IPS-18a (cell line): ENCODE measurements at regions not wholly inside any gene's neighbourhood (a gene's known extent, or its start where the extent isn't known, plus 50 kb on each side); places are given as distances from the start of the nearest gene placed in this dataset.

Experiments
- H3K27ac ChIP-seq: one replicate; pipeline ENCODE4 v1.5.1; 2013; ENCODE audit warnings: low read length
- H3K27me3 ChIP-seq: one replicate; pipeline ENCODE4 v1.6.1; 2013; ENCODE audit warnings: mild to moderate bottlenecking, low read length; ENCODE audit not compliant: control insufficient read depth, insufficient read depth
- H3K36me3 ChIP-seq: one replicate; pipeline ENCODE4 v1.6.1; 2013; ENCODE audit warnings: low read depth, low read length; ENCODE audit not compliant: control insufficient read depth
- H3K4me1 ChIP-seq: one replicate; pipeline ENCODE4 v1.6.1; 2013; ENCODE audit warnings: low read depth, low read length; ENCODE audit not compliant: control insufficient read depth
- H3K4me3 ChIP-seq: one replicate; pipeline ENCODE4 v1.5.1; 2013; ENCODE audit warnings: low read length
- H3K9ac ChIP-seq: one replicate; pipeline ENCODE4 v1.6.1; 2013; ENCODE audit warnings: mild to moderate bottlenecking, low read length, moderate library complexity
- H3K9me3 ChIP-seq: one replicate; pipeline ENCODE4 v1.6.1; 2013; ENCODE audit warnings: low read depth, low read length; ENCODE audit not compliant: control insufficient read depth

DNA sequence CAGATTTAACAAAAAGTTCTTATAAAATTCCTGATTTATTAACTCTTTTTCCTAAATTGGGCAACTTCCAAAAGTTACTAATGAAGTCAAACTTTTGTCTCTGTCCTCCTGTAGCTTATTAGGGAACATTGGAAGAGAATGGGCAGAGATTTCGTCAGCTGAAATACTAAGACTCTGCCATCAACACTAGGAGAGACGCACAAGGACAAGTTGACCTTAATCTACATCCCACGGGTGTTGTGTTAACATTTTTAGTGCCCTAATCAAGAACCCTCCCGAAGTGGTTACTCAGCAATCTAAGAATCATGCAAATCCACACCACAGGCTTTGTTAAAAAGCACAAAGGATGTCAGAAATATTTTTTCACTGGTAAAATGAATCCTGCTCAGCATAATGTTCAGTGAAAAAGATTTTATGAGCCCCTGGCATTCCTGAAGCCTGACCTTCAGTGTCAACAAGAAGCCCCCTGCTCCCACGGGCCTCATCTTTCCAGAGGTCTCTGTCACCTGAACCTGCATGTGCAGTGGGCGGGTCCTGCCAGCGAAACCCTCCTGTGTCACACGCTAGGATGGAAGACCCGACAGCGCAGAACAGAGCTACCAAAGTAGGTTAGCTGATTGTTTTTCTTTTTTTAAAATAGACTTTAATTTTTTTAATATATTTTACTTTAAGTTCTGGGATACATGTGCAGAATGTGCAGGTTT lies 70.6 kb upstream of the AKR1E2 start:
- H3K4me1 ChIP-seq, result no peaks in the 10 kb centered on the region
- H3K4me3 ChIP-seq, result no peak overlapping the region
- no peaks in the 10 kb centered on the region for H3K27me3 ChIP-seq
- H3K27ac ChIP-seq, result no peak overlapping the region
- H3K9me3 ChIP-seq, result no peaks in the 10 kb centered on the region
- no peak overlapping the region for H3K9ac ChIP-seq
- no peaks in the 10 kb centered on the region for H3K36me3 ChIP-seq

DNA sequence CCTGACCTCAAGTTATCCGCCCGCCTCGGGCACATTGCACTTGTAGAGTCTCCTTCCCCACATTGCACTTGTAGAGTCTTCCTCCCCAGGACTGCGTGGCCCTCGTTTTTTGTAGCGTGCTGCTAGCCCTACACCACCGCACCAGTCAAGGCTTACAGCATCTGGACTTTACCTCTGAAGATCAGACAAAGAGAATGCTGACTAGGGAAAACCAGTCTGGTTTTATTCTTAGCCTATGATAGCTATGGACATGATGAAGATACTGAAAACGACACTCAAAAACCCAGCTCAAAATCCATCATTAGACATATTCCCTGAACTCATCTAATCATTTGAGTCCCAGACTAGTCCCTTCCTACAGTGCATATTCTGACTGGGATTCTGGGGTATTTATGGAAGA lies 71.9 kb upstream of the AKR1E2 start:
- Histone ChIP-seq H3K4me3 (no peak overlapping the region), H3K9ac (no peak overlapping the region), H3K27me3 (no peaks in the 10 kb centered on the region), H3K27ac (no peak overlapping the region), H3K9me3 (no peaks in the 10 kb centered on the region), H3K36me3 (no peaks in the 10 kb centered on the region), H3K4me1 (no peaks in the 10 kb centered on the region)

GRCh38 chr10:4751211-4751610 lies 74.8 kb upstream of the AKR1E2 start:
- Histone ChIP-seq H3K36me3 (no peaks in the 10 kb centered on the region), H3K4me3 (no peak overlapping the region), H3K27me3 (no peaks in the 10 kb centered on the region), H3K9ac (no peak overlapping the region), H3K4me1 (no peaks in the 10 kb centered on the region), H3K9me3 (no peaks in the 10 kb centered on the region), H3K27ac (no peak overlapping the region)

DNA sequence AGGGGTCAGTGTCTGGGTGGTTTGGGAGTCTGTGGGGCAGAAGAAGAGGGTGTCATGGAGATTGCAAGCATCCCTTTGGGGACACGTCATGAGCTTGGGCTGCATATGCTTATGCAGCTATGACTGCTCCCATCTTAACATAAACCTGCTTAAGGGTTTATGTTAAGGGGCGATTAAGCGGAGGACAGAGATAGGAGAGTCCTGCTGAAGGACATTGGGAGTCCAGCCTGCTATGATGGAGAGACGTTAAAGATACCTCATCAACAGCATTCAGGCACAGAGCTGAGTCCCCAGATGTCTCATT lies 76.8 kb upstream of the AKR1E2 start:
- H3K27ac ChIP-seq, result no peak overlapping the region
- H3K4me1 ChIP-seq, result no peaks in the 10 kb centered on the region
- no peaks in the 10 kb centered on the region for H3K9me3 ChIP-seq
- no peaks in the 10 kb centered on the region for H3K36me3 ChIP-seq
- H3K27me3 ChIP-seq, result no peaks in the 10 kb centered on the region
- no peak overlapping the region for H3K4me3 ChIP-seq
- H3K9ac ChIP-seq, result no peak overlapping the region

- H3K27ac ChIP-seq, result no peak overlapping the region
- no peaks in the 10 kb centered on the region for H3K36me3 ChIP-seq
- H3K27me3 ChIP-seq, result no peaks in the 10 kb centered on the region
- H3K9me3 ChIP-seq, result no peaks in the 10 kb centered on the region
- no peaks in the 10 kb centered on the region for H3K4me1 ChIP-seq
- no peak overlapping the region for H3K9ac ChIP-seq
- H3K4me3 ChIP-seq, result no peak overlapping the region
Measured at GRCh38 chr10:4748491-4749270, 77.3 kb upstream of the AKR1E2 start.

DNA sequence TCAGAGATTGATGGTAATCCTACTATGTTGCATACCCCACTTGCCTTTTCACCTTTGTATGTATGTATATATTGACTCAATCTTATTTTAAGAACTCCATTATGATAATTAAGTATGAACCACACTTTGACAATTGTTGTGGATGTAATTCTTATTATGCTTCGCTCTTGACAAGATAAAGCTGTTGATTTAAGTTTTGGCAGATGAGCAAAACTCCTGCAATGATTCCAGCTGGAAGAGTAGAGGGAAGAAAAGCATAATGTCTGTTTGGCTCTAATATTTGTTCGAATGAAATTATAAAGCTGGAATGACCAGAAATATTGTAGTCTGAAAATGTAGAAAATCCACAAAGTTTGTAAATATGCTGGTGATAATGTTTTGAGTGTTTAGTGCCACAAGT lies 83.8 kb upstream of the AKR1E2 start:
- H3K9ac ChIP-seq, result no peak overlapping the region
- no peak overlapping the region for H3K4me3 ChIP-seq
- H3K36me3 ChIP-seq, result no peaks in the 10 kb centered on the region
- H3K27me3 ChIP-seq, result no peaks in the 10 kb centered on the region
- H3K27ac ChIP-seq, result no peak overlapping the region
- no peaks in the 10 kb centered on the region for H3K4me1 ChIP-seq
- H3K9me3 ChIP-seq, result no peaks in the 10 kb centered on the region

DNA sequence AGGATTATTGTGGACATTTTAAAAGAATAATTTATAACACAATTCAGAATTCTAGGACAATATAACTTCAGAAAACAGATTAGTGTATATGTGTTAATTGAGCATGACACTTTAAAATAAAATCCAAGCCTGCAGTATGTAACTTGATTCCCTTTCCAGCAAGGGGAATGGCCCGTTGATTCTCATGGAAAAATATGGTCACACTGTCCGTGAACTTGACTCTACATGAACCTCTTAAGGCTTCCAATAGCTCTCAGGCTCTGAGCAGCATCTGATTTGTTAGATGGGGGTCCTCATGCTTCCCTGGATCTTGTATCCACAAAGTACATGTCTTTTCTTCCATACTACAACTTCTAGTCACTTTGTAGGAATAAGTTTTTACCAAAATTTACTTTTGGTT lies 85.5 kb upstream of the AKR1E2 start:
- Histone ChIP-seq H3K27me3 (no peaks in the 10 kb centered on the region), H3K9me3 (no peaks in the 10 kb centered on the region), H3K36me3 (no peaks in the 10 kb centered on the region), H3K4me1 (no peaks in the 10 kb centered on the region), H3K9ac (no peak overlapping the region), H3K27ac (no peak overlapping the region), H3K4me3 (no peak overlapping the region)

- Histone ChIP-seq H3K9ac (no peak overlapping the region), H3K4me1 (no peaks in the 10 kb centered on the region)
Measured at GRCh38 chr10:4736608-4737007, 89.4 kb upstream of the AKR1E2 start.

GRCh38 chr10:4736183-4736582 lies 89.8 kb upstream of the AKR1E2 start:
- Histone ChIP-seq H3K27me3 (no peaks in the 10 kb centered on the region), H3K36me3 (no peaks in the 10 kb centered on the region), H3K9ac (no peak overlapping the region), H3K4me1 (no peaks in the 10 kb centered on the region), H3K27ac (no peak overlapping the region), H3K4me3 (no peak overlapping the region), H3K9me3 (no peaks in the 10 kb centered on the region)

More at GRCh38 chr10:4736608-4737007, 89.4 kb upstream of the AKR1E2 start:
- Histone ChIP-seq H3K27me3 (no peaks in the 10 kb centered on the region), H3K9me3 (no peaks in the 10 kb centered on the region), H3K4me3 (no peak overlapping the region), H3K27ac (no peak overlapping the region), H3K36me3 (no peaks in the 10 kb centered on the region)

GRCh38 chr10:4733843-4734224 lies 92.2 kb upstream of the AKR1E2 start:
- no peak overlapping the region for H3K4me3 ChIP-seq
- H3K36me3 ChIP-seq, result no peaks in the 10 kb centered on the region
- H3K27me3 ChIP-seq, result no peaks in the 10 kb centered on the region
- H3K9me3 ChIP-seq, result no peaks in the 10 kb centered on the region
- no peaks in the 10 kb centered on the region for H3K4me1 ChIP-seq
- no peak overlapping the region for H3K9ac ChIP-seq
- H3K27ac ChIP-seq, result no peak overlapping the region

GRCh38 chr10:4733150-4733842 lies 92.7 kb upstream of the AKR1E2 start:
- H3K27ac ChIP-seq, result no peak overlapping the region
- H3K4me1 ChIP-seq, result no peaks in the 10 kb centered on the region
- no peaks in the 10 kb centered on the region for H3K27me3 ChIP-seq
- H3K9ac ChIP-seq, result no peak overlapping the region
- H3K9me3 ChIP-seq, result no peaks in the 10 kb centered on the region
- no peak overlapping the region for H3K4me3 ChIP-seq
- no peaks in the 10 kb centered on the region for H3K36me3 ChIP-seq
